ENCODE measurements at regions not wholly inside any gene's neighbourhood (a gene's known extent, or its start where the extent isn't known, plus 50 kb on each side); places are given as distances from the start of the nearest gene placed in this dataset.

- TF ChIP-seq ZBTB40 (IDR thresholded peaks at IDR 0.05) (no peak), ZBTB40 (CRISPR knock-in tag; IDR thresholded peaks at IDR 0.05) (no peak), MTA3 (IDR thresholded peaks at IDR 0.05; ENCODE audit: borderline replicate concordance) (no peak), PRMT5 (CRISPR knock-in tag; IDR thresholded peaks at IDR 0.05) (no peak), MEF2D (tag; conservative IDR thresholded peaks at IDR 0.05; ENCODE audit: low read depth) (peak; percentile 98), ELF4 (CRISPR knock-in tag; IDR thresholded peaks at IDR 0.05) (0 out of 2 replicates have a peak, but pooled peaks have one; percentile 37), ETS2 (tag; IDR thresholded peaks at IDR 0.05; ENCODE audit: borderline replicate concordance, poor library complexity, severe bottlenecking) (no peak), LEF1 (IDR thresholded peaks at IDR 0.05) (peak; percentile 48; the same call in 1 of the 2 replicates), PHB2 (IDR thresholded peaks at IDR 0.05; ENCODE audit: low read depth) (no peak), HNRNPH1 (optimal IDR thresholded peaks at IDR 0.05; ENCODE audit: low read depth, low read length) (no peak), KHSRP (IDR thresholded peaks at IDR 0.05) (no peak), XRCC5 (IDR thresholded peaks at IDR 0.05; ENCODE audit: low read depth, low read length) (no peak), NCOR1 (IDR thresholded peaks at IDR 0.05) (peak; percentile 88), ZNF239 (CRISPR knock-in tag; IDR thresholded peaks at IDR 0.05) (no peak), TFE3 (CRISPR knock-in tag; IDR thresholded peaks at IDR 0.05) (no peak)
These were observed 158.3 kb upstream of the NDUFV2 start (continued) for GRCh38 chr18:8943900-8944870.

Measured in K562 (cell line).